ENCODE measurements at regions not wholly inside any gene's neighbourhood (a gene's known extent, or its start where the extent isn't known, plus 50 kb on each side); places are given as distances from the start of the nearest gene placed in this dataset.

DNA sequence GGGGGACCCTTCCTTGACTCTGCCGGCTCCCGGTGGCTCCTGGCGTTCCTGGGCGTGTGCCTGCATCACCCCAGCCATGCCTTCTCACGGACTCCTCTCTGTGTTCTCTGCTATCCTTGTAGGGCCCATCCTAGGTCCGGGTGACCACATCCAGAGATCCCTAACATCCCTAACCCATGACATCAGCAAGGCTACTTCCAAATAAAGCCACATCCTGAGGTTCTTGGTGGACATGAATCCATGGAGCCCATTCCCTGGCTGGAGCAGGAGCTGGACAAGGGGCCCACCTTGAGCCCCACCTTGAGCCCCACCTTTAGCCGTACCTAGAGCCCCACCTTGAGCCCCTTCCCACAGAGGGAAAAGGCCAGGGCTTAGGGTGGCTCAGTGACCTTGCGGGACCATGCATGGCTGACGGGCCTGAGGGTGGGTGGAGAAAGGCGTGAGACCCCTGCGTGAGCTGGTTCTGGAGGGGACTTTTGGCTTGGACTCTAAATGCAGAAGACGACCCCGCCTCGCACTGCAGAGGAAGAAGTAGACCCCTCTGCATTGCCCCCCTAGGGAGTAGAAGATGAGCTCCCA lies 58.5 kb upstream of the INPP5A start:
- Mint-ChIP-seq H3K27ac (no peak overlapping the region), H3K27me3 (ENCODE audit: low read depth in 3 of 3) (peaks cover 0 to 5% (median 2%) of the 10 kb centered on the region in 3 donors), H3K36me3 (no peaks in the 10 kb centered on the region)

DNA sequence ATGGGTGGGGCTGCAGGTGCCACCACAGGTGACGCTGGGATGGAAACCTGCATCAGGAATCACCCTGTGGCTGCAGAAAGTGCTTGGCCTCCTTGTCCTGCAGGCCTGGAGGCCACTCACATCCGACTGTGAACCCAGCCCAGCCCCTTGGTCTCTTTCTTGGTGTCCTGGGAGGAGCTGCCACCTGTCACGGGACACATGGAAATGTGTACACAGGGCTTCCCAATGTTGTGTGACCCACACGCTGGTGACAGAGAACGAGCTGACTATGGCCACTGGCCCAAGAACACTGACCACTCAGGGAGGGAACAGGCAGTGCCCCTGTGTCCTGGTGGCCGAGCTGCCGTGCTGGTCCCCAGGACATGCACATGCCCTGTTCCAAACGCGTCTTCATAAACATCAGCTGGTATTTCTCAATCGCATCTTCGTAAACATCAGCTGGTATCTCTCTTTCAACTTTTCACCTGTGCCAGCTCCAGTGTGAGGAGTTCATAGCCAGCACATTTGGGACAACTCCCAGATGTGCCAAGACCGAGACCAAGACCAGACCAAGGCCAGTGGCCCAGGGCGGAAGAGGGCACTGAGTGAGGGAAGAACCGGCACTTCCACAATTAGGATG lies 57.9 kb upstream of the INPP5A start:
- H3K36me3 Mint-ChIP-seq = no peaks in the 10 kb centered on the region
- no peak overlapping the region for H3K4me3 Mint-ChIP-seq
- no peaks in the 10 kb centered on the region for H3K4me1 Mint-ChIP-seq
- H3K27me3 Mint-ChIP-seq (ENCODE audit: low read depth in 3 of 3) = peaks cover 0 to 5% (median 3%) of the 10 kb centered on the region in 3 donors
- DNase-seq = no peak
- H3K27ac Mint-ChIP-seq = no peak overlapping the region
- no peaks in the 10 kb centered on the region for H3K9me3 Mint-ChIP-seq

More for the DNA sequence above, 58.5 kb upstream of the INPP5A start:
- Mint-ChIP-seq H3K4me1 (no peaks in the 10 kb centered on the region), H3K4me3 (no peak overlapping the region), H3K9me3 (no peaks in the 10 kb centered on the region)
- DNase-seq = no peak

DNA sequence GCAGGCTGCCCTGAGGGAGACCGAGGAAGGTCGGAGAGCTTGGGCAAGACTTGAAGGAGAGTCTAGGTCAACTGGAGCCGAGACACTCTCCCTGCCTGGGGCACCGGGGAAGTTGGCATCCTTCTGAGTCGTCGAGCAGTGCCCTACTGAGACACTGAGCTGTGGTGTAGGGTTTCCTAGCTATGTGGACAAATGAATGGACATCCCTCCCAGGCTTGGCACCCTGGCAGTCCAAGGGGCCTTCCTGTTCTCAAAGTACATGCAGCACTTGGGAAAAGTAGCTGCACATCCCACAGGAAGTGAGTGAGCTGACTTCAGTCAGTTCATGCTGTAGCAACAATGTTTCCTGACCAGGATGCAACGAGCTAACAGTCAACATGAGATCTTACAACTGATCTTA lies 57.2 kb upstream of the INPP5A start:
- Mint-ChIP-seq H3K4me3 (no peak overlapping the region), H3K36me3 (no peaks in the 10 kb centered on the region), H3K4me1 (no peaks in the 10 kb centered on the region), H3K27ac (no peak overlapping the region), H3K27me3 (ENCODE audit: low read depth in 3 of 3) (peaks cover 0 to 5% (median 4%) of the 10 kb centered on the region in 3 donors), H3K9me3 (no peaks in the 10 kb centered on the region)
- no peak for DNase-seq

DNA sequence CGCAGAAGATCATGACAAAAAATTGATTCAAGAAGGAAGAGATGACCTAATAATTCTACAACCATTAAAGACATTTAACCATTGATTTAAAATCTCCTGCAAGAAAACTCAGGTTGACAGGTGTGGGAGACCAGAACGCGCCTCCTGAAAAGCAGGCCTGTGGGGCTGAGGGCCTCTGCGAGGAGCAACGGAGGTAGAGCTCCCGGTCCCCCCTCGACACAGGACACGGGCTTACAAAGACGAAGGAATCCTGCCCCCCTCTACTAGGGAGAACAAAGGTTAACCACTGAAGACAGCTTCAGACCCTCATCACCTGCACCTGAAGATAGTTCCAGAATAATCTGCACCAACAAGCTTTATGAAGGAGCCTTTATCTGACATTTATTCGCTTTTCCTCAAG lies 55.9 kb upstream of the INPP5A start:
- Mint-ChIP-seq H3K36me3 (no peaks in the 10 kb centered on the region), H3K4me3 (no peak overlapping the region), H3K9me3 (no peaks in the 10 kb centered on the region), H3K27me3 (ENCODE audit: low read depth in 3 of 3) (peaks cover 0 to 5% (median 4%) of the 10 kb centered on the region in 3 donors), H3K27ac (no peak overlapping the region), H3K4me1 (no peaks in the 10 kb centered on the region)
- DNase-seq = no peak

GRCh38 chr10:132482090-132482800 lies 55.3 kb upstream of the INPP5A start:
- Mint-ChIP-seq H3K27ac (peak overlapping the region in 1 of 6 donors; percentile 14), H3K9me3 (no peaks in the 10 kb centered on the region), H3K4me3 (no peak overlapping the region), H3K36me3 (no peaks in the 10 kb centered on the region), H3K27me3 (ENCODE audit: low read depth in 3 of 3) (peaks cover 0 to 5% (median 4%) of the 10 kb centered on the region in 3 donors), H3K4me1 (no peaks in the 10 kb centered on the region)
- no peak for DNase-seq

DNA sequence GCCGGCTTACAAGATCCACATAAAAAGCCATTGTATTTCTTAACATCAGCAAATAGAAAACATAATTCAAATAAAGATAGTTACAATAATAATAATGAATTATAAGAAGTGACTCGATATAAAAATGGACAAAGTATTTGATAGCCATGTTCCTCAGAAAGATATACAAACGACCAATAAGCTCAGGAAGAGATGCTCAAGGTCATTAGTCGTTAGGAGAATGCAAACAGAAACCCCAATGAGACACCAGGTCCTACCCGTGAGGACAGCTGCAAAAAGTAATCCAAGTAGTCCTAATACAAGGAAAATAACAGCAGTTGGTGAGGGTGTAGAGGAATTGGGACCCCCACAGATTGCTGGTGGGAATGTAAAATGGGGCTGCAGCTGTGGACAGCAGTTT lies 54.2 kb upstream of the INPP5A start:
- Mint-ChIP-seq H3K9me3 (no peaks in the 10 kb centered on the region), H3K27ac (no peak overlapping the region), H3K27me3 (ENCODE audit: low read depth in 3 of 3) (peaks cover 0 to 5% (median 4%) of the 10 kb centered on the region in 3 donors), H3K36me3 (no peaks in the 10 kb centered on the region), H3K4me1 (no peaks in the 10 kb centered on the region), H3K4me3 (no peak overlapping the region)
- no peak for DNase-seq

GRCh38 chr10:132484922-132485321 lies 52.7 kb upstream of the INPP5A start:
- Mint-ChIP-seq H3K27ac (no peak overlapping the region), H3K36me3 (no peaks in the 10 kb centered on the region), H3K4me1 (no peaks in the 10 kb centered on the region), H3K9me3 (no peaks in the 10 kb centered on the region), H3K4me3 (no peak overlapping the region), H3K27me3 (ENCODE audit: low read depth in 3 of 3) (peaks cover 0 to 4% (median 4%) of the 10 kb centered on the region in 3 donors)
- DNase-seq = no peak

DNA sequence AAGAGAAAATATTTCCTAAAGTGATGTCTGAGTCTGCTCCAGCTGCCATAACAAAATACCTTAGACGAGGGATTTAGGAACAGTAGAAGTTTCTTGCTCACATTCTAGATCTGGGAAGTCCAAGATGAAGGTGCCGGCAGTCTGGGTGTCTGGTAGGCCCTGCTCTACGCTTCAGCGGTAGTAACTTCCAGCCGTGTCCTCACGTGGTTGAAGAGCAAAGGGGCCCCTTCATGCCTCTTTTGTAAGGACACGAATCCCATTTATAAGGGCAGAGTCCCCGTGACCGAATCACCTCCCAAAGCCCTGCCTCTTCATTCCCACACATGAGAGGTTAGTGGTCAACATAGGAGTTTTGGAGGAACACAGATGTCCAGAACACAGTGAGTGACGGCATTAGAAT lies 52.2 kb upstream of the INPP5A start:
- Mint-ChIP-seq H3K4me3 (no peak overlapping the region), H3K36me3 (no peaks in the 10 kb centered on the region), H3K4me1 (no peaks in the 10 kb centered on the region), H3K27ac (no peak overlapping the region), H3K9me3 (no peaks in the 10 kb centered on the region), H3K27me3 (ENCODE audit: low read depth in 3 of 3) (peaks cover 0 to 4% (median 4%) of the 10 kb centered on the region in 3 donors)
- DNase-seq = no peak

- Mint-ChIP-seq H3K27ac (no peak overlapping the region), H3K9me3 (no peaks in the 10 kb centered on the region), H3K36me3 (no peaks in the 10 kb centered on the region), H3K27me3 (ENCODE audit: low read depth in 3 of 3) (peaks cover 0 to 4% (median 3%) of the 10 kb centered on the region in 3 donors), H3K4me3 (no peak overlapping the region), H3K4me1 (no peaks in the 10 kb centered on the region)
- DNase-seq = no peak
Observed at GRCh38 chr10:132486539-132487121, 51.0 kb upstream of the INPP5A start.

DNA sequence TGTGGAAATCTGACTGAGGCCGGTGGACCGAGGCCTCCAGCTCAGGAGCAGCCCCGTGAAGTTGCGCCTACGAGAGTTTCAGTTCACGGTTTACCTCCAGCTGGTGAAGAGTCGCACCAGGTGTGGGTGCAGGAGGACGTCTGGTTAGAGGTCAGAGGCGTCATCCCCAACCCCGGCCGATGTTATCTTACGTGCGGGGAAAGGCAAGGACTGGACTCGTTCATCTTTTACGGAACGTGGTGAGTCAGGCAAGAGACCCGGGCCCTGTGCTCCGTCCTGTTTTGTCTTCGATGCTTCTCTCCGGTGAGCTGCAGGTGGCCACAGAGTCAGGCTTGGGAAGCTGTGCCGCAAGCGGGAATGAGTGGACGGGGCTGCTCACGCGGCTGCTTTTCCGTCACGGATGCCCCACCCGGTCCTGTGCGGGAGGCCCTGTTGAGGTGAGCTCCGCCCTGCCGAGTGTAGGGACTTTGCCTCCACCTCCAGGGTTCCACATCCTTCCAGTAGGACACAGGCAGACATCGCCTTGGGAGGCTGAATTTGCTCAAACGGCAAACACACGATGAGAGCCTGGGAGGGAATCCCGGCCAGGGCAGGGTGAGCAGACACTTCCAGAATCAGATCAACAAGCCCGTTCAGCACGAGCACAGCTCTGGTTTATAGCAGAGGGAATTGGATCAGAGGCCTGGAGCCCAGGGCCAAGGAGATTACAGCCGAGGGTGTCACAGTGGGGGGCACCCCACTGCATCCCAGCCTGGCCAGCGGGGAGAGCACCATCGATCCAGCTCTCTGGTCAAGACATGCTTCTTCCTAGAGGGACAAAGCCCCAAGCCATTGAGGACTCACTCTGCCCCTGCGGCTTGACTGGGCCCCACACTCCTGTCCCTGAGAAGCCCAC lies 50.1 kb upstream of the INPP5A start:
- H3K36me3 Mint-ChIP-seq = no peaks in the 10 kb centered on the region
- H3K27ac Mint-ChIP-seq = no peak overlapping the region
- peaks cover 0 to 3% (median 2%) of the 10 kb centered on the region in 3 donors for H3K27me3 Mint-ChIP-seq (ENCODE audit: low read depth in 3 of 3)
- H3K4me1 Mint-ChIP-seq = no peaks in the 10 kb centered on the region
- no peaks in the 10 kb centered on the region for H3K9me3 Mint-ChIP-seq
- H3K4me3 Mint-ChIP-seq = no peak overlapping the region
- no peak for DNase-seq

Data from immature natural killer cell (primary cell).